ENCODE measurements at regions not wholly inside any gene's neighbourhood (a gene's known extent, or its start where the extent isn't known, plus 50 kb on each side); places are given as distances from the start of the nearest gene placed in this dataset.

GRCh38 chr5:97907646-97908400 lies 724.8 kb upstream of the RIOK2 start:
- DNase-seq (ENCODE audit: low spot score): no peak
- TF ChIP-seq CTCF (IDR thresholded peaks at IDR 0.05; ENCODE audit: extremely low read depth, missing control alignments): no peak

- TF ChIP-seq CTCF (IDR thresholded peaks at IDR 0.05; ENCODE audit: extremely low read depth, missing control alignments): no peak
- no peak for DNase-seq (ENCODE audit: low spot score)
These were observed 726.5 kb upstream of the RIOK2 start for GRCh38 chr5:97909541-97909940.

- no peak for DNase-seq (ENCODE audit: low spot score)
- TF ChIP-seq CTCF (IDR thresholded peaks at IDR 0.05; ENCODE audit: extremely low read depth, missing control alignments): no peak
These were observed 731.4 kb upstream of the RIOK2 start for GRCh38 chr5:97914483-97914882.

- no peak for TF ChIP-seq CTCF (IDR thresholded peaks at IDR 0.05; ENCODE audit: extremely low read depth, missing control alignments)
- DNase-seq (ENCODE audit: low spot score): no peak
These were observed 732.1 kb upstream of the RIOK2 start for GRCh38 chr5:97915106-97915505.

GRCh38 chr5:97918057-97918456 lies 735.0 kb upstream of the RIOK2 start:
- DNase-seq (ENCODE audit: low spot score): no peak
- TF ChIP-seq CTCF (IDR thresholded peaks at IDR 0.05; ENCODE audit: extremely low read depth, missing control alignments): no peak

- no peak for TF ChIP-seq CTCF (IDR thresholded peaks at IDR 0.05; ENCODE audit: extremely low read depth, missing control alignments)
- no peak for DNase-seq (ENCODE audit: low spot score)
These were observed 735.6 kb upstream of the RIOK2 start for GRCh38 chr5:97918620-97919019.

GRCh38 chr5:97919719-97920118 lies 736.7 kb upstream of the RIOK2 start:
- DNase-seq (ENCODE audit: low spot score): no peak
- TF ChIP-seq CTCF (IDR thresholded peaks at IDR 0.05; ENCODE audit: extremely low read depth, missing control alignments): no peak

Data from GM20000 (cell line).